HG03066 (cell line): ENCODE measurements at regions not wholly inside any gene's neighbourhood (a gene's known extent, or its start where the extent isn't known, plus 50 kb on each side); places are given as distances from the start of the nearest gene placed in this dataset.
"Not testable (repeated sequence)": the region's sequence is repeated elsewhere in the genome, so short reads cannot be mapped to it uniquely, and the experiment has no call there.

ENCODE experiments used
- ATAC-seq: cut with Tn5 transposase; IDR thresholded peaks from one replicate; pipeline ENCODE4 v1.9.1; 2021; ENCODE audit warnings: low read depth; ENCODE audit not compliant: unreplicated experiment

GRCh38 chr4:187606581-187606980 is 389.0 kb upstream of the ZFP42 start:
- ATAC-seq: no peak

DNA sequence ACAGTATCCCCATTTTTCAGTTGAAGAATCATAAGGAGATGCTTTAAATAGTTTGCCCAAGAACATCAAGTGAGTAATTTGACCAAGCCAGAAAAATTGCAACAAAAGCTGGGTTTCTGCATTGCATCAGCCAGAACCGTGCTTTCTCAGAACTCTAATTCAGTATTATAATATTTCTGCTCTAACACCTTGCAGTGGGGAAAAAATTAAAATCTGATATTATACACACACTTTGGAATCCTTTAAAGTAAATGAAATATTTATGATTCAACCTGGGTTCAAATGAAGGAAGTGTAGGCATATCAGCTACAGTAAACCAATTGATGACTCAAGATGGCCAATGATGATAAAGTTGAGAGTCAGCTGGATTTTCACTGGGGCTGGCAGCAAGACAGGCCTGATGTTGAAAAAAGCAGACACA is 387.6 kb upstream of the ZFP42 start:
- no peak for ATAC-seq

GRCh38 chr4:187612301-187612700 is 383.3 kb upstream of the ZFP42 start:
- ATAC-seq: no peak

- ATAC-seq: no peak
Observed at GRCh38 chr4:187613089-187613839, 382.3 kb upstream of the ZFP42 start.

DNA sequence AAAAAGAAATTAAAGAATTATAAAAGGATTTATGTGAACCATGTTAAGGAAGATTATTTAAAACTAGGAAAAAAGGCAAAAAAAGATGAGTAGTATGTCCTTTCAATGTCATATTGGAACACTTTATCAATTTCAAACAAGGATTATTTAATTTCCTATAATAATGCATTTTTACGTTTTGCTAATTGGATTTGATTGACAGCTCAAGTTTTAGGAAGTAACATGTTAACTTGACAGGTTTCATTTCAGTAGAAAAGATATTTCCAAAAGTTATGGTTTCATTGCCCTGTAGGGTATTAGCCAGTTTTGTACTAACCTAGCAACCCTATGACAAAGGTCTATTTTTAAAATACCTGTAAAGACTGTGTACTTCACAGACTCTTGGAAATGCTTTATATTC is 379.6 kb upstream of the ZFP42 start:
- no peak for ATAC-seq

- ATAC-seq: no peak
Observed at GRCh38 chr4:187617113-187617512, 378.5 kb upstream of the ZFP42 start.

GRCh38 chr4:187618701-187619281 is 376.8 kb upstream of the ZFP42 start:
- no peak for ATAC-seq

GRCh38 chr4:187619319-187619718 is 376.3 kb upstream of the ZFP42 start:
- no peak for ATAC-seq

DNA sequence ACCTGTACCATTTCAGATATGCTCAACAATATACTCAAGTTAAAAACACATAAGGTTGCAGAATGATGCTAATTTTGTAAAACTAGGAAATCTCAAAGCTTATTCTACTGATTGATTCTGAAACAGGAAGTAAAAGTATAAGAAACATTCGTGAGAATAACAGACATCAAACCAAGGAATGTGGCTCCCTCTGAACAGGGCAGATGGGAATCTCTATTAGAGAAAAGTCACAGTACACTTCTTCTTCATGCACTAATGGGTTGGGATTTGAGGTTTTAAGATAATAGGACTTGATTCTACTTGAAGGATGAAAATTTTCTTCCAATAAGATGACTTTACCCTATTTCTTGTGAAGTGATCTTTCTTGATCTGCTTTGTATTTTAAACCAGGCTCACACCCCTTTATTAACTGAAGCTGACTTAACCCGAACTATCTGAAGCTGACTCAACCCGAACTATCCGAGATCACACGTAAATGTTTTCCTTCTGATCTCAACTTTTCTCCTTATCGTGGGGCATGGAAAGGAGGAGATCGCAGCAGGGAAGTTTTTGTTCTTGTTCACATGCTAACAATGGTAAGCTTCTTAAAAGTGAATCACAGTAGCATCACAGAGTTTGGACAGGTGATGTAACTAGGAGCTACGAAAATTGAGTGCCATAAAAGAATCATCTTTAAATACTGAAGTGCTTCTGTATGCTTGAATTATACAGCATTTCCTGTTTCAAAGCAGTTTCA is 363.1 kb upstream of the ZFP42 start:
- no peak for ATAC-seq

GRCh38 chr4:187633245-187633644 is 362.3 kb upstream of the ZFP42 start:
- no peak for ATAC-seq

GRCh38 chr4:187656959-187657358 is 338.6 kb upstream of the ZFP42 start:
- ATAC-seq: no peak

GRCh38 chr4:187663076-187663475 is 332.5 kb upstream of the ZFP42 start:
- no peak for ATAC-seq

DNA sequence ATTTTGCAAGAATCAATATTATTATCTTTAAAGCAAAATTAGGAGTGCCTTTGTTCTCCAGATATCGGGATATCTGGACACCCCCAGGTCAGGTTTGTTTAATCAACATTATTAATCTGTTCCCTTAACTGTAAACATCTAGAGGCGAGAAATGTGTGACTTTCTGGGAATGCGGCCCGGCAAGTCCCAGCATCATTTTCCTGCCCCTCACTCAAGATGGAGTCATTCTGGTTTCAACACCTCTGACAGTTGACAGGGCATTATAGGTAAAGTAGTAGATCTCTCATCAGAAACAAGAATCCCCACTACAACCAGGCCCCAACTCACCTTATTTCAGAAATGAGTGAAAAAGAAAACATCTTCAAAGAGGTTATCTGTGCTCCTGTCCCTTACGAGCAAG is 331.6 kb upstream of the ZFP42 start:
- no peak for ATAC-seq

DNA sequence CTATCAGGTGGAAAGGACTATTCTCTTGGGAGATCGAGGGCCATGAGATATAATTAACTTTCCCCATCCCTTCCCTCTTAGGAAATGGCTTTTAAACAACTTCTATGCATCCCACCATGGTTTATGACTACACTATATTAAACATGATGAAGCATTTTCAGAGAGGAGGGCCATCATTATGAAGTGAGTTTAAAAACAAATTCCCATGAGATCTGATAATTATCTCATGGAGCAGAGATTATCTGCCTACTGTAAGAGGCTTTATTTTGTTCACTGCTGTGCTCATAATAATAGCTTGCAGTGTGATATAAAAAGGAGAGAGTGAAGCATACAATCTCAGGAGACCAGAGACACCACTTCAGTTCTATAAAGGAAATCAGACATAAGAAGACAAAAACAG is 330.5 kb upstream of the ZFP42 start:
- ATAC-seq: no peak

- ATAC-seq: no peak
Observed at GRCh38 chr4:187666034-187666433, 329.5 kb upstream of the ZFP42 start.

GRCh38 chr4:187666697-187667494 is 328.7 kb upstream of the ZFP42 start:
- ATAC-seq: no peak

DNA sequence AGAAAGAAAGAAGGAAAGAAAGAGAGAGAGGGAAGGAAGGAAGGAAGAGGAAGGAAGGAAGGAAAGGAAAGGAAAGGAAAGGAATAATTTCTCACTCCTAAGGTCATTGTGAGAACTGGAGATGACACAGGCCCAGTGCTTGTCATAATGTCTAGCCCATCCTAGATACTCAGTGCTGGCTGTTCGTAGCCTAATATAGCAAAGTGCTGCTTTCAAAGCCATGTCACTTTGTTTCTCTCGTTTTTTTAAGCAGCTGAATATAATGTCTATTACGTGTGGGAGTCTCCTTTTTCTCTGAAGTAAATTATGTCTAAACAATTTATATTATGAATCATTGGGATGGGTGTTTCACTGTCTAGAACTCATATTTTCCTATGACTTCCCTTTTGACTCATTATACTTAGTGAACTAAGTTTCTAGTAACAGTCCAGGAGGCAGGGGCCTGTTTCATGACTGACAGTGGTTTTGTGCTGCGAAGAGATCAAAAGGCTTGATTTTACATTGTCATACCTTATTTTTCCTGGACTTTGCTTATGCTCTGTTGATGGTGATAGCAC is 327.0 kb upstream of the ZFP42 start:
- no peak for ATAC-seq

- not testable (repeated sequence) for ATAC-seq
Observed at GRCh38 chr4:187671521-187671920, 324.1 kb upstream of the ZFP42 start.

DNA sequence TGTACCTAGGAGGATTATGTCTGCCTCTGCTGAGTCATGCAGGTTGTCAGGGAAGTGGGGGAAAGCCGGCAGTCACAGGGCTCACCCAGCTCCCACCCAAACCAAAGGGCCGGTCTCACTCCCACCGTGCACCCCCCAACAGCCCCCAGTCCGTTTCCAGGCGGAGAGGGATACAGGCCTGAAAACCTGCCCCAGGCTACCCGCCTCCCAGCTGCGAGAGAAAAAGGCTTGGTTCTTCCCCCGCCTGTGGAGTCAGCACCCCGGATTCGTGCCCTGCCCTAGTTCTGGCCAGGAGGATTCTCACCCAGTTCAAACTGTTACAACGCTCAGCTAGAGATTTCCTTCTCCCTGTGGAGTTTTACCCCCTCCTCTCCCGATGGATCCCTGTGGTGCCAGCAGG is 323.6 kb upstream of the ZFP42 start:
- not testable (repeated sequence) for ATAC-seq

DNA sequence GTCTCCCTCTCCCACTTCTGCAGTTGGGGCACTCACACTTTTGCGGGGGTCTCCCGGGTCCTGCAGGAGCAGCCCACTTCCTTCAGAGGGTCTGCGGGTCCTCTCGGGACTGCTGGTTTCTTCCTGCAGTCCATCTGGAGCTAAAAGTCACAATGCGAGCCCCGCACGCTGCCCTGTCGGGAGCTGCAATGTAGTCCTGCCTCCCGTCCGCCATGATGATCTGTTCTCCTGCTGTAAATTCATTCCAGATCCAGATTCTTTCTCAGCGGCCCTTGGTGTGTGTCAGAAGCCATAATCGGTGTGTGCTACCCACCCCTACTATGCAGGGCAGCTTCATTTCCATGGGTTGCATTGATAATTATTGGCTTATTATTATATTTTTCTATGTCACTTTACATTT is 323.0 kb upstream of the ZFP42 start:
- ATAC-seq: not testable (repeated sequence)

DNA sequence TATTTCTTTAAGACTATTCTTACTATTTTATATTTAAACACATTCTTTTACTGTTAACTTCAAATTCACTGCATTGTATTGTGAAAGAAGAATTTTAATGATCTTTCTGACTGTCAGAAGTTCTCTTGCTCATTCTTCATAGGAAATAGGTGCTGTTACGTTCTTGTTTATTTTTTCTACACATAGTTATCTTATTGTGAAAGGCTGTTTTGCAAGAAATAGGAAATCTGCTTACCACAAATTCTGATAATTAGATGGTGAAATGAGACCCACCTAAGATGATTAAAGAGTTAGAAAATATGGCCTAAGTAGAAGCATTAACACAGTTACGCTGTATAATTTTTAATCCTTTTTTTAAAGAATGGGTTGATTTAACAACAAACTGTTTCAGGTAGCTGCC is 316.1 kb upstream of the ZFP42 start:
- no peak for ATAC-seq
